Glutamatergic neuron (in vitro differentiated cells): ENCODE measurements at regions not wholly inside any gene's neighbourhood (a gene's known extent, or its start where the extent isn't known, plus 50 kb on each side); places are given as distances from the start of the nearest gene placed in this dataset.
A peak's percentile ranks its signal among the peaks of the same experiment; 100 is the strongest.

Experiments used
- DNase-seq: peaks from one replicate; pipeline ENCODE4 v3.0.0; 2022
- H3K27ac Mint-ChIP-seq: one replicate; pipeline ENCODE4 v1.8.0; 2020; ENCODE audit warnings: mild to moderate bottlenecking, mixed read lengths, inconsistent platforms; ENCODE audit not compliant: unreplicated experiment
- H3K27me3 Mint-ChIP-seq: one replicate; pipeline ENCODE4 v1.8.0; 2020; ENCODE audit warnings: mild to moderate bottlenecking, moderate library complexity, mixed read lengths, inconsistent platforms; ENCODE audit not compliant: unreplicated experiment
- H3K36me3 Mint-ChIP-seq: one replicate; pipeline ENCODE4 v1.8.0; 2020; ENCODE audit warnings: mild to moderate bottlenecking, mixed read lengths, inconsistent platforms; ENCODE audit not compliant: unreplicated experiment
- H3K4me1 Mint-ChIP-seq: one replicate; pipeline ENCODE4 v1.8.0; 2020; ENCODE audit warnings: mild to moderate bottlenecking, low read depth, mixed read lengths, inconsistent platforms; ENCODE audit not compliant: unreplicated experiment
- H3K4me3 Mint-ChIP-seq: one replicate; pipeline ENCODE4 v1.8.0; 2020; ENCODE audit warnings: mild to moderate bottlenecking, mixed read lengths, inconsistent platforms; ENCODE audit not compliant: unreplicated experiment
- H3K9me3 Mint-ChIP-seq: one replicate; pipeline ENCODE4 v1.8.0; 2020; ENCODE audit warnings: mild to moderate bottlenecking, moderate library complexity, mixed read lengths, inconsistent platforms; ENCODE audit not compliant: unreplicated experiment
- TF ChIP-seq, protein P1 (sequence below): fragments of 200-600 bp; sonication (generic); IDR thresholded peaks from one replicate; pipeline ENCODE4 v1.5.0; 2021; ENCODE audit not compliant: partially characterized antibody, unreplicated experiment

DNA sequence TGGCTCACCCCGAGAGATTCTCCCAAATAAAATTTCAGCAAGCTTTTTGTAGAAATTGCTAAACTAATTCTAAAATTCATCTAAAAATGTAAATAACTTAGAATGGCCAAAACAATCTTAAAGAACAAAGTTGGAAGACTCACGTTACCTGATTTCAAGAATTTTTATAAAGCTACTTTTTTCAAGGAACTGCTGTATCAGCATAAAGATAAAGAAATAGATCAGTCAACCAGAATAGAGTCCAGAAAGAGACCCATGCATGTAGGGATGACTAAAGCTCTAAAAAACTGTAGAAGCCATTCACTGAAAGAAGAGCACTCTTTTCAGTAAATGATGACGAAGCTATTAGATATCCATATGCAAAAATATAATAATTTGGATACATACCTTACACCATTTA lies 652.1 kb downstream of the TBC1D32 start:
- Mint-ChIP-seq H3K4me3 (no peak overlapping the region), H3K4me1 (no peaks in the 10 kb centered on the region), H3K27ac (no peak overlapping the region), H3K9me3 (no peaks in the 10 kb centered on the region), H3K36me3 (no peaks in the 10 kb centered on the region), H3K27me3 (no peaks in the 10 kb centered on the region)
- DNase-seq: no peak
- TF ChIP-seq, protein P1, sequence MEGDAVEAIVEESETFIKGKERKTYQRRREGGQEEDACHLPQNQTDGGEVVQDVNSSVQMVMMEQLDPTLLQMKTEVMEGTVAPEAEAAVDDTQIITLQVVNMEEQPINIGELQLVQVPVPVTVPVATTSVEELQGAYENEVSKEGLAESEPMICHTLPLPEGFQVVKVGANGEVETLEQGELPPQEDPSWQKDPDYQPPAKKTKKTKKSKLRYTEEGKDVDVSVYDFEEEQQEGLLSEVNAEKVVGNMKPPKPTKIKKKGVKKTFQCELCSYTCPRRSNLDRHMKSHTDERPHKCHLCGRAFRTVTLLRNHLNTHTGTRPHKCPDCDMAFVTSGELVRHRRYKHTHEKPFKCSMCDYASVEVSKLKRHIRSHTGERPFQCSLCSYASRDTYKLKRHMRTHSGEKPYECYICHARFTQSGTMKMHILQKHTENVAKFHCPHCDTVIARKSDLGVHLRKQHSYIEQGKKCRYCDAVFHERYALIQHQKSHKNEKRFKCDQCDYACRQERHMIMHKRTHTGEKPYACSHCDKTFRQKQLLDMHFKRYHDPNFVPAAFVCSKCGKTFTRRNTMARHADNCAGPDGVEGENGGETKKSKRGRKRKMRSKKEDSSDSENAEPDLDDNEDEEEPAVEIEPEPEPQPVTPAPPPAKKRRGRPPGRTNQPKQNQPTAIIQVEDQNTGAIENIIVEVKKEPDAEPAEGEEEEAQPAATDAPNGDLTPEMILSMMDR: no peak

DNA sequence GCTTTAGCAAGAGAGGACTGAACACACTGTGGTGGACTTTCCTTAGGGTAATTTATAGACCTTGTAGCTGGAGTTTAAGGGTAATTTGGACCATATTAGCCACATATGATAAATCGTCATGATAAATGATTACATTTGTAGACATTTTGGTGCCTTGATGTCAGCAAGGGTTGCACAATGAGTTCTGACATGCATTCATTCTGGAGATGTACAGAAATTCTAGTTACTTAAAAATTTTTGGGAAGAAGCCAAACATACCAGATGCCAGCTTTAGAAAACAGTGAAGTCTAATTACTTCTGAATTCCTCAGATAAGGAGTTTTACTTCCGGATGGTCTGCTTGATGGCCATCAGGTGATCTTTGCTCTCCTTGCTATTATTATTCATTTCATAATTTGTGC lies 653.1 kb downstream of the TBC1D32 start:
- DNase-seq: no peak
- Mint-ChIP-seq H3K4me3 (no peak overlapping the region), H3K9me3 (no peaks in the 10 kb centered on the region), H3K27ac (no peak overlapping the region), H3K36me3 (no peaks in the 10 kb centered on the region), H3K4me1 (no peaks in the 10 kb centered on the region), H3K27me3 (no peaks in the 10 kb centered on the region)
- TF ChIP-seq, protein P1: no peak

DNA sequence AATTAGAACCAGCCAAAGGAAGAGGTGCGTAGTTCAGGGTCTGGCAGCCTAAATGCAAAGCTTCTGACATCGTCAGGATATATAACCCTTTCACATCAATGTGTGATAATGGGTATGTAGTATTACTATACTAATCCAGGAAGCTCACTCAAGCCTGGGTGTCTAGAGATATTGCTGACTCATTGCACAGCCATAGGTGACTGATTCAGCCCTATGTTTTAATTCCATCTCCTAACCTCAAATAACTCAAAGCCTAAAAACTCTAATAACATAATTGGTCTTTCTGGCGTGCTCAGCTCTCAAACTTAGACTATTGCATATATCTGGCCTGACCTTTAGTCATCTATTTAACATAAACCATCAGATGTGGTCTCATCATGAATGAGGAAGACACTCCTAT lies 658.4 kb downstream of the TBC1D32 start:
- no peaks in the 10 kb centered on the region for H3K9me3 Mint-ChIP-seq
- no peaks in the 10 kb centered on the region for H3K27me3 Mint-ChIP-seq
- H3K4me3 Mint-ChIP-seq: no peak overlapping the region
- no peaks in the 10 kb centered on the region for H3K4me1 Mint-ChIP-seq
- no peak overlapping the region for H3K27ac Mint-ChIP-seq
- no peaks in the 10 kb centered on the region for H3K36me3 Mint-ChIP-seq
- DNase-seq: no peak
- TF ChIP-seq, protein P1: no peak

DNA sequence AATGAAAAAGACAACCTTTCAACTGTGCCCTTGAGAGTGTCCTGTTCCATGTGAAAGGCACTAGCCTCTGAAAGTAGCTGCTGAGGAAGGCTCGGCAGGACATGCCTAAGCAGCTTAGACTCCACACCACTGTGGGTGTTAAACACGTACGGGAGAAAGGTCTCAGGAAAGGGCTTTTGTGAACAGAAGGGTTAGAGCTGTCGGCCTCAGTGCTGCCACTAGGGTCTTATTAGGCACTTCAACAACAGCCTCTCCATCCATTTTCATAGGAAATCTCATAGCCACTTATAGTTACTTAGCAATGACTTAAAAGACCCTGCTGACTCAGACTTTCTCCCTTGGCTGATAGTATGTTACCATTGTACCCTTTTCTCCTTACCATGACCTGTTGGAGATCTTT lies 662.8 kb downstream of the TBC1D32 start:
- H3K4me3 Mint-ChIP-seq: no peak overlapping the region
- DNase-seq: peak; percentile 24
- H3K4me1 Mint-ChIP-seq: no peaks in the 10 kb centered on the region
- H3K27ac Mint-ChIP-seq: no peak overlapping the region
- peaks cover 3% of the 10 kb centered on the region for H3K9me3 Mint-ChIP-seq
- H3K27me3 Mint-ChIP-seq: no peaks in the 10 kb centered on the region
- TF ChIP-seq, protein P1: peak; percentile 32
- peaks cover 10% of the 10 kb centered on the region for H3K36me3 Mint-ChIP-seq

DNA sequence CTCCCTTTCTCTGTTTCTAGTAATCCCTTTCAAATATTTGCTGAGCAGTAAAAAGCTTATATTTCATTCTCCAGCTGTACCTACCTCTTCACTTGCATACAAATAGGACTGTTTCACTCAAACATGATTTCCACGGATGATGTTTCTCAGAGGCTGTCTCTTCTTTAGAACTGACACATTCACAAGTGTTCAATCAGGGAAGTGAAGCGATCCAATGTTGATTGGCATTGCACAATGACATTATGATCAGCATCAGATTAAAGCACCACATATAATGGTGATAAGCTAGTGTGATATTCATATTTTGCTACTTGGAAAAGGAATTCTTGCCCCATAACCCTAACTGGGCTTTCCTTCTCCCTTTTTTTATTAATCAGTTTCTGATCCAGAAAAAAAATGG lies 681.8 kb downstream of the TBC1D32 start:
- no peaks in the 10 kb centered on the region for H3K4me1 Mint-ChIP-seq
- H3K36me3 Mint-ChIP-seq: no peaks in the 10 kb centered on the region
- no peak overlapping the region for H3K27ac Mint-ChIP-seq
- TF ChIP-seq, protein P1: no peak
- H3K4me3 Mint-ChIP-seq: no peak overlapping the region
- H3K9me3 Mint-ChIP-seq: no peaks in the 10 kb centered on the region
- no peaks in the 10 kb centered on the region for H3K27me3 Mint-ChIP-seq
- no peak for DNase-seq
